ENCODE measurements at regions not wholly inside any gene's neighbourhood (a gene's known extent, or its start where the extent isn't known, plus 50 kb on each side); places are given as distances from the start of the nearest gene placed in this dataset.
"Not testable (repeated sequence)": the region's sequence is repeated elsewhere in the genome, so short reads cannot be mapped to it uniquely, and the experiment has no call there.

- H3K9me3 Mint-ChIP-seq = peaks cover 5 to 7% of the 10 kb centered on the region in 2 donors
- no peaks in the 10 kb centered on the region for H3K4me1 Mint-ChIP-seq
- H3K4me3 Mint-ChIP-seq = no peak overlapping the region
Measured at GRCh38 chr6:8904754-8905153, 469.4 kb upstream of the SLC35B3 start.

GRCh38 chr6:8900056-8900455, 464.7 kb upstream of the SLC35B3 start:
- no peak overlapping the region for H3K4me3 Mint-ChIP-seq
- H3K9me3 Mint-ChIP-seq = peaks cover 5 to 6% of the 10 kb centered on the region in 2 donors

More at GRCh38 chr6:8904754-8905153, 469.4 kb upstream of the SLC35B3 start:
- peaks cover 10% of the 10 kb centered on the region for H3K27me3 Mint-ChIP-seq
- ATAC-seq = no peak
- no peak for DNase-seq
- H3K27ac Mint-ChIP-seq = no peak overlapping the region

GRCh38 chr6:8889514-8889913, 454.2 kb upstream of the SLC35B3 start:
- no peaks in the 10 kb centered on the region for H3K4me1 Mint-ChIP-seq
- H3K27ac Mint-ChIP-seq = no peak overlapping the region
- no peaks in the 10 kb centered on the region for H3K27me3 Mint-ChIP-seq
- no peak for ATAC-seq
- H3K9me3 Mint-ChIP-seq = no peaks in the 10 kb centered on the region
- DNase-seq = no peak
- H3K4me3 Mint-ChIP-seq = no peak overlapping the region

More at GRCh38 chr6:8900056-8900455, 464.7 kb upstream of the SLC35B3 start:
- Mint-ChIP-seq H3K4me1 (no peaks in the 10 kb centered on the region), H3K27ac (no peak overlapping the region), H3K27me3 (peaks cover 8% of the 10 kb centered on the region)
- DNase-seq (no peak), ATAC-seq (no peak)

DNA sequence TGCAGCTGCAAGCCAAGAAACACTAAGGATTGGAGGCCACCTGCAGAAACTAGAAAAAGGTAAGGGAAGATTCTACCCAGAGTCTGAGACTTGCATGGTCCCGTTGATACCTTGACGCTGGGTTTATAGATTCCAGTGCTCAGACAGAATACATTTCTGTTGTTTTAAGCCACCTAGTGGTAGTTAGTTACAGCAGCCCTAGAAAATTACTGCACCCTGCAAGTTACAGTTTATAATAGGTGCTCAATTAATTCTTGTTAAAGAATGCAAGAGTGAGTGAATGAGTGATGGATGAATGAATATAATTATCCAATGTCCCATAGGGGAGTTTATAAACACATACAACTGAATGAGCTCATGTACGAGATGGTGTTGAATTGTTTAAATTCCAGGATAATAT, 453.1 kb upstream of the SLC35B3 start:
- Mint-ChIP-seq H3K27me3 (no peaks in the 10 kb centered on the region), H3K27ac (no peak overlapping the region), H3K4me3 (no peak overlapping the region), H3K4me1 (no peaks in the 10 kb centered on the region), H3K9me3 (peaks cover 0 to 4% of the 10 kb centered on the region in 2 donors)
- ATAC-seq (no peak), DNase-seq (no peak)

GRCh38 chr6:8881663-8882062, 446.3 kb upstream of the SLC35B3 start:
- no peak for DNase-seq
- no peak for ATAC-seq
- Mint-ChIP-seq H3K27ac (no peak overlapping the region), H3K27me3 (no peaks in the 10 kb centered on the region), H3K9me3 (peaks cover 0 to 4% of the 10 kb centered on the region in 2 donors), H3K4me3 (no peak overlapping the region), H3K4me1 (no peaks in the 10 kb centered on the region)

DNA sequence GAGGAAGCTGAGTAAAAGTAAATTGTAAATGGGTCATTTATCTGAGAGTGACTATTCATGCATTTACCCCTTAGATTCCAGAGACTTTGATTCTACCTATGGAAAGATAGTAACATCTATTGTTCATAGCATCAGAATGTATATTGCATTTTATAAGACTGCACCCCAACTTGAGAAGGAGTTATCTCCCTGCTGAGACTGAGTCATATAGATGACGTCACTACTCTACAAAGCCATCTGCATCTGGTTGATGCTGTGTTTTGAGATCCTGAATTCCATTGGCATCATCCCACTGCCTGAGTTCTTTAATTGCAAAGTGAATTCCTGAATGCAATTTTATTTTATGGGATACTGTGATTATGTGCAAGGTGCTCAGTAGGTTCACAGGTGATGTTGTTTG, 444.0 kb upstream of the SLC35B3 start:
- DNase-seq (no peak), ATAC-seq (no peak)
- Mint-ChIP-seq H3K4me1 (no peaks in the 10 kb centered on the region), H3K27me3 (no peaks in the 10 kb centered on the region), H3K4me3 (no peak overlapping the region), H3K9me3 (peaks cover 0 to 4% of the 10 kb centered on the region in 2 donors), H3K27ac (no peak overlapping the region)

GRCh38 chr6:8875986-8876385, 440.6 kb upstream of the SLC35B3 start:
- DNase-seq = no peak
- H3K9me3 Mint-ChIP-seq = no peaks in the 10 kb centered on the region
- no peaks in the 10 kb centered on the region for H3K4me1 Mint-ChIP-seq

GRCh38 chr6:8872589-8872988, 437.2 kb upstream of the SLC35B3 start:
- H3K27me3 Mint-ChIP-seq = no peaks in the 10 kb centered on the region
- ATAC-seq = no peak
- no peaks in the 10 kb centered on the region for H3K9me3 Mint-ChIP-seq
- H3K27ac Mint-ChIP-seq = no peak overlapping the region
- no peaks in the 10 kb centered on the region for H3K4me1 Mint-ChIP-seq
- DNase-seq = no peak
- H3K4me3 Mint-ChIP-seq = no peak overlapping the region

More at GRCh38 chr6:8875986-8876385, 440.6 kb upstream of the SLC35B3 start:
- no peak for ATAC-seq
- Mint-ChIP-seq H3K27me3 (no peaks in the 10 kb centered on the region), H3K27ac (no peak overlapping the region), H3K4me3 (no peak overlapping the region)

- Mint-ChIP-seq H3K27me3 (no peaks in the 10 kb centered on the region), H3K9me3 (no peaks in the 10 kb centered on the region), H3K27ac (no peak overlapping the region), H3K4me3 (no peak overlapping the region), H3K4me1 (no peaks in the 10 kb centered on the region)
- DNase-seq (no peak), ATAC-seq (no peak)
Measured at GRCh38 chr6:8865451-8865850, 430.1 kb upstream of the SLC35B3 start.

DNA sequence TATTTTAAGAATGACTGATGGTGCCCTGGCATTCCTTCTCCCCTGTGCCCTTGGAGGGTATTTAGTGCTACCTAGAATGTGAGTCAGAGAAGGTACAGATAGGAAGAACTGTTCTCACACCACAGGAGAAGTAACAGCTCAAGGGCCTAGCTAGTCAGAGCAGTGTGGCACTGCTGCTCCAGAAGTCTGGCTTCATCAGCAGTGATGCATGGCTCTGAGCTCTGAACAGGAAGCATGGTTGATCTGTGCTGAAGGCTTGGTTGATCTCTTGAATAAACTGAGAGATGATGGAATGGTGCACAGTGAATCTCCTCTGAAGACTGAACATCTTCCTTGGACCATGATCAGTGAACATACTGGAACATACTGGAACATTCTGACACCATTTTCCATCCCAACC, 425.3 kb upstream of the SLC35B3 start:
- H3K27me3 Mint-ChIP-seq = no peaks in the 10 kb centered on the region
- no peak for DNase-seq
- no peaks in the 10 kb centered on the region for H3K4me1 Mint-ChIP-seq
- H3K4me3 Mint-ChIP-seq = no peak overlapping the region
- no peak for ATAC-seq
- no peaks in the 10 kb centered on the region for H3K9me3 Mint-ChIP-seq
- no peak overlapping the region for H3K27ac Mint-ChIP-seq

GRCh38 chr6:8859501-8859900, 424.2 kb upstream of the SLC35B3 start:
- Mint-ChIP-seq H3K4me3 (no peak overlapping the region), H3K9me3 (no peaks in the 10 kb centered on the region), H3K4me1 (no peaks in the 10 kb centered on the region), H3K27ac (no peak overlapping the region), H3K27me3 (no peaks in the 10 kb centered on the region)
- no peak for DNase-seq
- ATAC-seq = no peak

GRCh38 chr6:8858854-8859331, 423.5 kb upstream of the SLC35B3 start:
- Mint-ChIP-seq H3K27me3 (peaks cover 5% of the 10 kb centered on the region), H3K4me3 (no peak overlapping the region)
- no peak for ATAC-seq

GRCh38 chr6:8857160-8857559, 421.8 kb upstream of the SLC35B3 start:
- H3K4me3 Mint-ChIP-seq = no peak overlapping the region
- no peak for DNase-seq
- peaks cover 8% of the 10 kb centered on the region for H3K27me3 Mint-ChIP-seq
- H3K9me3 Mint-ChIP-seq = no peaks in the 10 kb centered on the region
- H3K4me1 Mint-ChIP-seq = no peaks in the 10 kb centered on the region
- no peak for ATAC-seq
- no peak overlapping the region for H3K27ac Mint-ChIP-seq

More at GRCh38 chr6:8858854-8859331, 423.5 kb upstream of the SLC35B3 start:
- Mint-ChIP-seq H3K9me3 (no peaks in the 10 kb centered on the region), H3K4me1 (no peaks in the 10 kb centered on the region), H3K27ac (no peak overlapping the region)
- no peak for DNase-seq

- DNase-seq = no peak
- H3K4me3 Mint-ChIP-seq = no peak overlapping the region
Measured at GRCh38 chr6:8855411-8855810, 420.1 kb upstream of the SLC35B3 start.

GRCh38 chr6:8852332-8852731, 417.0 kb upstream of the SLC35B3 start:
- no peak overlapping the region for H3K27ac Mint-ChIP-seq
- no peak overlapping the region for H3K4me3 Mint-ChIP-seq
- H3K27me3 Mint-ChIP-seq = peaks cover 8% of the 10 kb centered on the region
- ATAC-seq = no peak
- H3K9me3 Mint-ChIP-seq = peaks cover 0 to 7% of the 10 kb centered on the region in 2 donors
- H3K4me1 Mint-ChIP-seq = no peaks in the 10 kb centered on the region
- no peak for DNase-seq

More at GRCh38 chr6:8855411-8855810, 420.1 kb upstream of the SLC35B3 start:
- peaks cover 0 to 6% of the 10 kb centered on the region in 2 donors for H3K9me3 Mint-ChIP-seq
- H3K27me3 Mint-ChIP-seq = peaks cover 8% of the 10 kb centered on the region
- H3K4me1 Mint-ChIP-seq = no peaks in the 10 kb centered on the region
- ATAC-seq = no peak
- no peak overlapping the region for H3K27ac Mint-ChIP-seq

DNA sequence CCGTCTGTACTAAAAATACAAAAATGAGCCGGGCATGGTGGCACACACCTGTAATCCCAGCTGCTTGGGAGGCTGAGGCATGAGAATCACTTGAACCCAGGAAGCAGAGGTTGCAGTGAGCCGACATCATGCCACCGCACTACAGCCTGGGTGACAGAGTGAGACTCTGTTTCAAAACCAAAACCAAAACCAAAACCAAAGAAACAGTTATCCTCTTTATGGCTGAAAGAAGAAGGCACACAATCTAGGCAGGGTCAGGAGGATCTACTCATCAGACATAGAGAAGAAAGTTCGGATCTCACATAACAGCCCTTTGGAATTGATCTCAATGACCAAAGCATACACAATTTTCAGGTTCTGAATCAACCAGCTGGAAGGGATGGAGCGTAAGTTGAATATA, 411.3 kb upstream of the SLC35B3 start:
- not testable (repeated sequence) for H3K4me1 Mint-ChIP-seq, H3K27me3 Mint-ChIP-seq, H3K9me3 Mint-ChIP-seq, ATAC-seq, DNase-seq, H3K4me3 Mint-ChIP-seq, H3K27ac Mint-ChIP-seq

GRCh38 chr6:8845690-8846089, 410.3 kb upstream of the SLC35B3 start:
- H3K27ac Mint-ChIP-seq = no peak overlapping the region
- H3K9me3 Mint-ChIP-seq = peaks cover 0 to 4% of the 10 kb centered on the region in 2 donors
- H3K4me1 Mint-ChIP-seq = no peaks in the 10 kb centered on the region
- ATAC-seq (no peak), DNase-seq (no peak)
- no peak overlapping the region for H3K4me3 Mint-ChIP-seq
- H3K27me3 Mint-ChIP-seq = no peaks in the 10 kb centered on the region

All from stimulated activated naive CD8-positive, alpha-beta T cell treated with anti-CD3 and anti-CD28 coated beads, Interleukin-15, amount 100 ng/mL, for 72 hours (primary cell).